GM23338 (cell line): ENCODE measurements at regions not wholly inside any gene's neighbourhood (a gene's known extent, or its start where the extent isn't known, plus 50 kb on each side); places are given as distances from the start of the nearest gene placed in this dataset.

Experiments used
- CTCF ChIP-seq, 2 experiments: fragments of 200-600 bp in 1 of 2; sonication (generic) in 1 of 2; conservative IDR thresholded peaks; 2 replicates each; pipeline versions ENCODE4 v1.5.1 to v1.6.1; 2016 to 2017; ENCODE audit warnings: antibody characterized with exemption in 2 of 2, low read depth in 2 of 2, mild to moderate bottlenecking in 2 of 2, moderate library complexity in 1 of 2
- EZH2phosphoT487 ChIP-seq: fragments of 200-600 bp; sonication (generic); IDR thresholded peaks from one replicate; pipeline ENCODE4 v1.8.1; 2018; ENCODE audit warnings: antibody characterized with exemption; ENCODE audit not compliant: unreplicated experiment
- POLR2AphosphoS5 ChIP-seq: IDR thresholded peaks from 2 replicates; pipeline ENCODE4 v1.6.1; 2016; ENCODE audit warnings: antibody characterized with exemption, low read depth
- TF ChIP-seq, protein P1 (sequence below): IDR thresholded peaks from one replicate; pipeline ENCODE4 v1.6.1; 2018; ENCODE audit warnings: antibody characterized with exemption; ENCODE audit not compliant: unreplicated experiment
- TF ChIP-seq, protein P2 (sequence below): fragments of 250-450 bp; sonication (Bioruptor Pico); IDR thresholded peaks from 2 replicates; pipeline ENCODE4 v1.5.0; 2020; ENCODE audit warnings: mild to moderate bottlenecking, moderate library complexity

DNA sequence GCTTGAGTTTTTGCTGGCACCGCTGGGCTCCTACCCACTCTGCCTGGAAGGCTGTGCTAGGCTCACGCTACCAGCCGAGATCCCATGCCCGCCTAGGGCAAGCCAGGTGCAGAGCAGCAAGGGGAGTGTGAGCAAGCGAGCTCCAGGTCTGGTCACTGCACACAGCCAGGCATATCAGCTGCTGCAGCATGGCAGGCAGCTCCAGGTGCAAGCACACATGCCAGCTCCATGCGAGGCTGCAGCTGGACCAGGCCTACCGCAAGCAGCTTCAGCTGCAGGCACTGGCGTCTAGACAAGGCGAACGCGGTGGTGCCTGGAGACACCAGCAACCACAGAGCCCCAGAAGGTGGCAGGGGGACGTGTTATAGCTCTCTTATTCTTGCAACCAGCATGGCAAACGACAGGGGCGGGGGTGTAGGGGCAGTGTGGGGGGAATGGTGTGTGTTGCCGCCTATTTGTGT is 614.7 kb upstream of the EPHA5 start:
- TF ChIP-seq POLR2AphosphoS5, result no peak
- TF ChIP-seq CTCF (conservative IDR thresholded peaks at IDR 0.05; ENCODE audit: low read depth in 2 of 2), result no peak
- TF ChIP-seq, protein P1, sequence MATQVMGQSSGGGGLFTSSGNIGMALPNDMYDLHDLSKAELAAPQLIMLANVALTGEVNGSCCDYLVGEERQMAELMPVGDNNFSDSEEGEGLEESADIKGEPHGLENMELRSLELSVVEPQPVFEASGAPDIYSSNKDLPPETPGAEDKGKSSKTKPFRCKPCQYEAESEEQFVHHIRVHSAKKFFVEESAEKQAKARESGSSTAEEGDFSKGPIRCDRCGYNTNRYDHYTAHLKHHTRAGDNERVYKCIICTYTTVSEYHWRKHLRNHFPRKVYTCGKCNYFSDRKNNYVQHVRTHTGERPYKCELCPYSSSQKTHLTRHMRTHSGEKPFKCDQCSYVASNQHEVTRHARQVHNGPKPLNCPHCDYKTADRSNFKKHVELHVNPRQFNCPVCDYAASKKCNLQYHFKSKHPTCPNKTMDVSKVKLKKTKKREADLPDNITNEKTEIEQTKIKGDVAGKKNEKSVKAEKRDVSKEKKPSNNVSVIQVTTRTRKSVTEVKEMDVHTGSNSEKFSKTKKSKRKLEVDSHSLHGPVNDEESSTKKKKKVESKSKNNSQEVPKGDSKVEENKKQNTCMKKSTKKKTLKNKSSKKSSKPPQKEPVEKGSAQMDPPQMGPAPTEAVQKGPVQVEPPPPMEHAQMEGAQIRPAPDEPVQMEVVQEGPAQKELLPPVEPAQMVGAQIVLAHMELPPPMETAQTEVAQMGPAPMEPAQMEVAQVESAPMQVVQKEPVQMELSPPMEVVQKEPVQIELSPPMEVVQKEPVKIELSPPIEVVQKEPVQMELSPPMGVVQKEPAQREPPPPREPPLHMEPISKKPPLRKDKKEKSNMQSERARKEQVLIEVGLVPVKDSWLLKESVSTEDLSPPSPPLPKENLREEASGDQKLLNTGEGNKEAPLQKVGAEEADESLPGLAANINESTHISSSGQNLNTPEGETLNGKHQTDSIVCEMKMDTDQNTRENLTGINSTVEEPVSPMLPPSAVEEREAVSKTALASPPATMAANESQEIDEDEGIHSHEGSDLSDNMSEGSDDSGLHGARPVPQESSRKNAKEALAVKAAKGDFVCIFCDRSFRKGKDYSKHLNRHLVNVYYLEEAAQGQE, result no peak
- TF ChIP-seq EZH2phosphoT487, result no peak
- TF ChIP-seq, protein P2, sequence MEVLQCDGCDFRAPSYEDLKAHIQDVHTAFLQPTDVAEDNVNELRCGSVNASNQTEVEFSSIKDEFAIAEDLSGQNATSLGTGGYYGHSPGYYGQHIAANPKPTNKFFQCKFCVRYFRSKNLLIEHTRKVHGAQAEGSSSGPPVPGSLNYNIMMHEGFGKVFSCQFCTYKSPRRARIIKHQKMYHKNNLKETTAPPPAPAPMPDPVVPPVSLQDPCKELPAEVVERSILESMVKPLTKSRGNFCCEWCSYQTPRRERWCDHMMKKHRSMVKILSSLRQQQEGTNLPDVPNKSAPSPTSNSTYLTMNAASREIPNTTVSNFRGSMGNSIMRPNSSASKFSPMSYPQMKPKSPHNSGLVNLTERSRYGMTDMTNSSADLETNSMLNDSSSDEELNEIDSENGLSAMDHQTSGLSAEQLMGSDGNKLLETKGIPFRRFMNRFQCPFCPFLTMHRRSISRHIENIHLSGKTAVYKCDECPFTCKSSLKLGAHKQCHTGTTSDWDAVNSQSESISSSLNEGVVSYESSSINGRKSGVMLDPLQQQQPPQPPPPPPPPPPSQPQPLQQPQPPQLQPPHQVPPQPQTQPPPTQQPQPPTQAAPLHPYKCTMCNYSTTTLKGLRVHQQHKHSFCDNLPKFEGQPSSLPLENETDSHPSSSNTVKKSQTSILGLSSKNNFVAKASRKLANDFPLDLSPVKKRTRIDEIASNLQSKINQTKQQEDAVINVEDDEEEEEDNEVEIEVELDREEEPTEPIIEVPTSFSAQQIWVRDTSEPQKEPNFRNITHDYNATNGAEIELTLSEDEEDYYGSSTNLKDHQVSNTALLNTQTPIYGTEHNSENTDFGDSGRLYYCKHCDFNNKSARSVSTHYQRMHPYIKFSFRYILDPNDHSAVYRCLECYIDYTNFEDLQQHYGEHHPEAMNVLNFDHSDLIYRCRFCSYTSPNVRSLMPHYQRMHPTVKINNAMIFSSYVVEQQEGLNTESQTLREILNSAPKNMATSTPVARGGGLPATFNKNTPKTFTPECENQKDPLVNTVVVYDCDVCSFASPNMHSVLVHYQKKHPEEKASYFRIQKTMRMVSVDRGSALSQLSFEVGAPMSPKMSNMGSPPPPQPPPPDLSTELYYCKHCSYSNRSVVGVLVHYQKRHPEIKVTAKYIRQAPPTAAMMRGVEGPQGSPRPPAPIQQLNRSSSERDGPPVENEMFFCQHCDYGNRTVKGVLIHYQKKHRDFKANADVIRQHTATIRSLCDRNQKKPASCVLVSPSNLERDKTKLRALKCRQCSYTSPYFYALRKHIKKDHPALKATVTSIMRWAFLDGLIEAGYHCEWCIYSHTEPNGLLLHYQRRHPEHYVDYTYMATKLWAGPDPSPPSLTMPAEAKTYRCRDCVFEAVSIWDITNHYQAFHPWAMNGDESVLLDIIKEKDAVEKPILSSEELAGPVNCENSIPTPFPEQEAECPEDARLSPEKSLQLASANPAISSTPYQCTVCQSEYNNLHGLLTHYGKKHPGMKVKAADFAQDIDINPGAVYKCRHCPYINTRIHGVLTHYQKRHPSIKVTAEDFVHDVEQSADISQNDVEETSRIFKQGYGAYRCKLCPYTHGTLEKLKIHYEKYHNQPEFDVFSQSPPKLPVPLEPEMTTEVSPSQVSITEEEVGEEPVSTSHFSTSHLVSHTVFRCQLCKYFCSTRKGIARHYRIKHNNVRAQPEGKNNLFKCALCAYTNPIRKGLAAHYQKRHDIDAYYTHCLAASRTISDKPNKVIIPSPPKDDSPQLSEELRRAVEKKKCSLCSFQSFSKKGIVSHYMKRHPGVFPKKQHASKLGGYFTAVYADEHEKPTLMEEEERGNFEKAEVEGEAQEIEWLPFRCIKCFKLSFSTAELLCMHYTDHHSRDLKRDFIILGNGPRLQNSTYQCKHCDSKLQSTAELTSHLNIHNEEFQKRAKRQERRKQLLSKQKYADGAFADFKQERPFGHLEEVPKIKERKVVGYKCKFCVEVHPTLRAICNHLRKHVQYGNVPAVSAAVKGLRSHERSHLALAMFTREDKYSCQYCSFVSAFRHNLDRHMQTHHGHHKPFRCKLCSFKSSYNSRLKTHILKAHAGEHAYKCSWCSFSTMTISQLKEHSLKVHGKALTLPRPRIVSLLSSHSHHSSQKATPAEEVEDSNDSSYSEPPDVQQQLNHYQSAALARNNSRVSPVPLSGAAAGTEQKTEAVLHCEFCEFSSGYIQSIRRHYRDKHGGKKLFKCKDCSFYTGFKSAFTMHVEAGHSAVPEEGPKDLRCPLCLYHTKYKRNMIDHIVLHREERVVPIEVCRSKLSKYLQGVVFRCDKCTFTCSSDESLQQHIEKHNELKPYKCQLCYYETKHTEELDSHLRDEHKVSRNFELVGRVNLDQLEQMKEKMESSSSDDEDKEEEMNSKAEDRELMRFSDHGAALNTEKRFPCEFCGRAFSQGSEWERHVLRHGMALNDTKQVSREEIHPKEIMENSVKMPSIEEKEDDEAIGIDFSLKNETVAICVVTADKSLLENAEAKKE (CRISPR knock-in tag), result no peak
